B cell (primary cell): ENCODE measurements at regions not wholly inside any gene's neighbourhood (a gene's known extent, or its start where the extent isn't known, plus 50 kb on each side); places are given as distances from the start of the nearest gene placed in this dataset.

Experiments used
- ATAC-seq: fragments of 200-7000 bp; cut with Tn5 transposase; one replicate; pipeline ENCODE4 v1.10.0; 2021; ENCODE audit warnings: low read depth, mild to moderate bottlenecking, moderate number of reproducible peaks, moderate library complexity
- CTCF ChIA-PET: fragments of 350-600 bp; sonication (Branson Sonifier 250); formaldehyde crosslinking; loops from one replicate; lab custom pipeline; 2021; ENCODE audit warnings: antibody characterized with exemption, inconsistent platforms; lab: Charles Lee
- POLR2A ChIA-PET: fragments of 350-600 bp; sonication (Branson Sonifier 250); formaldehyde crosslinking; loops from one replicate; lab custom pipeline; 2021; ENCODE audit warnings: antibody characterized with exemption; lab: Charles Lee
- DNase-seq: peaks from one replicate; pipeline ENCODE4 v3.0.0; 2013
- H2AFZ ChIP-seq: 2 replicates; pipeline ENCODE4 v1.6.1; 2012; ENCODE audit warnings: mild to moderate bottlenecking, low read depth, low read length; ENCODE audit not compliant: insufficient read depth, poor library complexity, severe bottlenecking
- H3K27ac ChIP-seq, 2 donors: 1 replicate in 1 of 2; 2 replicates in 1 of 2; pipeline ENCODE4 v1.5.1; 2012 to 2013; ENCODE audit warnings: low read length in 2 of 2, mild to moderate bottlenecking in 2 of 2, moderate library complexity in 1 of 2
- H3K27me3 ChIP-seq, 4 experiments: fragments of 200-600 bp in 1 of 4; sonication (generic) in 1 of 4; replicated peaks in 1 of 4; 1 replicate in 2 of 4; 2 replicates in 2 of 4; pipeline versions ENCODE4 v1.6.1 to v1.7.0; 2013 to 2016; ENCODE audit warnings: low read length in 3 of 4, mild to moderate bottlenecking in 2 of 4, mixed read lengths in 1 of 4, moderate library complexity in 1 of 4; ENCODE audit not compliant: insufficient read depth in 4 of 4, control insufficient read depth in 3 of 4; ENCODE audit errors: control extremely low read depth in 1 of 4
- H3K36me3 ChIP-seq, 2 experiments: replicated peaks in 1 of 2; 1 replicate in 1 of 2; 2 replicates in 1 of 2; pipeline versions ENCODE4 v1.6.1 to v1.7.1; 2013; ENCODE audit warnings: low read length in 1 of 2; ENCODE audit not compliant: insufficient read depth in 2 of 2, control insufficient read depth in 1 of 2; ENCODE audit errors: control extremely low read depth in 1 of 2, extremely low read depth in 1 of 2
- H3K4me1 ChIP-seq, 2 donors: fragments of 200-600 bp in 1 of 2; sonication (generic) in 1 of 2; 1 replicate in 1 of 2; 2 replicates in 1 of 2; pipeline versions ENCODE4 v1.5.1 to v1.6.1; 2013 to 2017; ENCODE audit warnings: low read length in 2 of 2; ENCODE audit not compliant: control insufficient read depth in 2 of 2, insufficient read depth in 2 of 2
- H3K4me2 ChIP-seq: replicated peaks from 2 replicates; pipeline ENCODE3; 2012; ENCODE audit warnings: mild to moderate bottlenecking, low read depth, low read length; ENCODE audit not compliant: poor library complexity, severe bottlenecking
- H3K4me3 ChIP-seq, 5 experiments: fragments of 200-600 bp in 1 of 5; sonication (generic) in 1 of 5; 1 replicate in 3 of 5; 2 replicates in 2 of 5; pipeline versions ENCODE4 v1.5.1 to v1.7.0; 2011 to 2016; ENCODE audit warnings: low read length in 4 of 5, mild to moderate bottlenecking in 4 of 5, low read depth in 2 of 5, control low read depth in 1 of 5, moderate library complexity in 1 of 5; ENCODE audit not compliant: insufficient read depth in 1 of 5; ENCODE audit errors: control extremely low read depth in 1 of 5, extremely low read depth in 1 of 5
- H3K79me2 ChIP-seq: fragments of 200-600 bp; sonication (generic); one replicate; pipeline ENCODE4 v1.6.0; 2016; ENCODE audit warnings: low read length; ENCODE audit not compliant: control insufficient read depth, insufficient read depth
- H3K9ac ChIP-seq: fragments of 200-600 bp; sonication (generic); 2 replicates; pipeline ENCODE4 v1.6.1; 2017; ENCODE audit warnings: mild to moderate bottlenecking, low read length, moderate library complexity
- H3K9me3 ChIP-seq, 3 donors: one replicate each; pipeline versions ENCODE4 v1.6.1 to v1.7.1; 2013; ENCODE audit warnings: low read length in 2 of 3; ENCODE audit not compliant: control insufficient read depth in 2 of 3, insufficient read depth in 1 of 3; ENCODE audit errors: control extremely low read depth in 1 of 3
- H4K20me1 ChIP-seq: 2 replicates; pipeline ENCODE4 v1.6.0; 2012; ENCODE audit warnings: mild to moderate bottlenecking, low read length; ENCODE audit not compliant: insufficient read depth, control insufficient read depth, poor library complexity, severe bottlenecking
- H3K27ac Mint-ChIP-seq: one replicate; pipeline ENCODE4 v1.8.0; 2021; ENCODE audit warnings: mixed read lengths
- H3K27me3 Mint-ChIP-seq: one replicate; pipeline ENCODE4 v1.8.0; 2021; ENCODE audit warnings: mixed read lengths
- H3K4me1 Mint-ChIP-seq: one replicate; pipeline ENCODE4 v1.8.0; 2021; ENCODE audit warnings: mixed read lengths
- H3K4me3 Mint-ChIP-seq: one replicate; pipeline ENCODE4 v1.8.0; 2021; ENCODE audit warnings: mixed read lengths
- H3K9me3 Mint-ChIP-seq: one replicate; pipeline ENCODE4 v1.8.0; 2022; ENCODE audit warnings: mixed read lengths; ENCODE audit not compliant: insufficient read depth
- CTCF ChIP-seq: fragments of 200-600 bp; IDR thresholded peaks from one replicate; pipeline ENCODE4 v1.8.0; 2022; ENCODE audit warnings: antibody characterized with exemption, mild to moderate bottlenecking
- EZH2 ChIP-seq: IDR thresholded peaks from 2 replicates; pipeline ENCODE4 v1.6.1; 2012; ENCODE audit warnings: borderline replicate concordance, low read depth, mild to moderate bottlenecking, moderate library complexity, low read length; ENCODE audit not compliant: insufficient read depth, poor library complexity, severe bottlenecking
- WGBS: methylation state at CpG from one replicate; pipeline ENCODE4 v1.1.5; 2013; ENCODE audit warnings: missing lambda C conversion rate; ENCODE audit not compliant: insufficient coverage; 5-methylcytosine and 5-hydroxymethylcytosine counted together
- intact Hi-C: fragments of 100-400 bp; cut with micrococcal nuclease; formaldehyde crosslinking; loops from one replicate; pipeline ENCODE4 v1.10.0; 2022

- intact Hi-C loops, result no loop called here
- Histone ChIP-seq H2AFZ (no peak overlapping the region), H4K20me1 (no peaks in the 10 kb centered on the region), H3K79me2 (no peaks in the 10 kb centered on the region), H3K4me3 (no peak overlapping the region), H3K9ac (no peak overlapping the region), H3K27me3 (no peaks in the 10 kb centered on the region), H3K4me2 (no peak overlapping the region), H3K36me3 (no peaks in the 10 kb centered on the region), H3K27ac (no peak overlapping the region), H3K9me3 (no peaks in the 10 kb centered on the region), H3K4me1 (no peaks in the 10 kb centered on the region)
- no peak overlapping the region for H3K27ac Mint-ChIP-seq
- no CpG with 5 or more reads among the region's 1 CpG for WGBS
- H3K9me3 Mint-ChIP-seq, result no peaks in the 10 kb centered on the region
- CTCF ChIA-PET, result no interaction called here
- H3K4me1 Mint-ChIP-seq, result no peaks in the 10 kb centered on the region
- TF ChIP-seq EZH2 (no peak), CTCF (no peak)
- H3K27me3 Mint-ChIP-seq, result no peaks in the 10 kb centered on the region
- no peak overlapping the region for H3K4me3 Mint-ChIP-seq
- no peak for DNase-seq
- ATAC-seq, result no peak
- POLR2A ChIA-PET, result no interaction called here
Measured at GRCh38 chrX:20969565-20969964, 404.7 kb upstream of the CNKSR2 start.

- H3K9me3 ChIP-seq, result no peaks in the 10 kb centered on the region
- H3K27me3 Mint-ChIP-seq, result no peaks in the 10 kb centered on the region
Measured at GRCh38 chrX:20968996-20969395, 405.2 kb upstream of the CNKSR2 start.

More at GRCh38 chrX:20968996-20969395, 405.2 kb upstream of the CNKSR2 start:
- TF ChIP-seq CTCF, result no peak
- no peak for TF ChIP-seq EZH2
- Histone ChIP-seq H3K27me3 (no peaks in the 10 kb centered on the region), H3K9ac (no peak overlapping the region), H3K36me3 (no peaks in the 10 kb centered on the region), H3K4me3 (no peak overlapping the region), H3K4me1 (no peaks in the 10 kb centered on the region), H3K79me2 (no peaks in the 10 kb centered on the region), H3K27ac (no peak overlapping the region), H2AFZ (no peak overlapping the region), H4K20me1 (no peaks in the 10 kb centered on the region), H3K4me2 (no peak overlapping the region)
- no peak overlapping the region for H3K27ac Mint-ChIP-seq
- DNase-seq (no peak), ATAC-seq (no peak)
- CTCF ChIA-PET, result no interaction called here
- POLR2A ChIA-PET, result no interaction called here
- intact Hi-C loops, result no loop called here
- H3K4me1 Mint-ChIP-seq, result no peaks in the 10 kb centered on the region
- H3K9me3 Mint-ChIP-seq, result no peaks in the 10 kb centered on the region
- no peak overlapping the region for H3K4me3 Mint-ChIP-seq
- WGBS, result 100% methylated on average over 1 of the region's 2 CpGs
